ENCODE measurements at regions not wholly inside any gene's neighbourhood (a gene's known extent, or its start where the extent isn't known, plus 50 kb on each side); places are given as distances from the start of the nearest gene placed in this dataset.

DNA sequence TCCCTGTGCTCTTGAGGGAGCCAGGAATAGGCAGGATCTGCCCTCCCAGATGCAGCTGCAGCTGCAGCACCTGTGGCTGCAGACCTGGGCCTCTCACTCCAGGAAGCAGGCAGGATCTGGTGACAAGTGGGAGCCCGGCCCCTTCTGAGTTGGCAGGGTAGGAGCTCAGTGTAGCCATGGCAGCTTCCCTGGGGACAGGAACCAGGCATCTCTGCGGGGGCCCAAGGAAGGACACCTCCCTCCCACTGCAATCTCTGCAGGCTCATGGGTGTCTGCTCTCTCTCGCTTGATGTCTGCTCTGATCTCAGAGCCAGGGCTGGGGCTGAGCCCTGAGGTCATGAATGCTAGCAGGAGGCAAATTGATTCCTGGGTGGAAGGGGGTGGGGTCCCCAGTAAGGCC is 592.5 kb upstream of the CA10 start:
- TF ChIP-seq, protein P1, sequence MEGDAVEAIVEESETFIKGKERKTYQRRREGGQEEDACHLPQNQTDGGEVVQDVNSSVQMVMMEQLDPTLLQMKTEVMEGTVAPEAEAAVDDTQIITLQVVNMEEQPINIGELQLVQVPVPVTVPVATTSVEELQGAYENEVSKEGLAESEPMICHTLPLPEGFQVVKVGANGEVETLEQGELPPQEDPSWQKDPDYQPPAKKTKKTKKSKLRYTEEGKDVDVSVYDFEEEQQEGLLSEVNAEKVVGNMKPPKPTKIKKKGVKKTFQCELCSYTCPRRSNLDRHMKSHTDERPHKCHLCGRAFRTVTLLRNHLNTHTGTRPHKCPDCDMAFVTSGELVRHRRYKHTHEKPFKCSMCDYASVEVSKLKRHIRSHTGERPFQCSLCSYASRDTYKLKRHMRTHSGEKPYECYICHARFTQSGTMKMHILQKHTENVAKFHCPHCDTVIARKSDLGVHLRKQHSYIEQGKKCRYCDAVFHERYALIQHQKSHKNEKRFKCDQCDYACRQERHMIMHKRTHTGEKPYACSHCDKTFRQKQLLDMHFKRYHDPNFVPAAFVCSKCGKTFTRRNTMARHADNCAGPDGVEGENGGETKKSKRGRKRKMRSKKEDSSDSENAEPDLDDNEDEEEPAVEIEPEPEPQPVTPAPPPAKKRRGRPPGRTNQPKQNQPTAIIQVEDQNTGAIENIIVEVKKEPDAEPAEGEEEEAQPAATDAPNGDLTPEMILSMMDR (IDR thresholded peaks at IDR 0.05; ENCODE audit: unreplicated experiment) = no peak
- Mint-ChIP-seq H3K4me1 (no peaks in the 10 kb centered on the region), H3K4me3 (no peak overlapping the region), H3K27me3 (ENCODE audit: low read depth) (peaks cover 5% of the 10 kb centered on the region), H3K27ac (no peak overlapping the region), H3K36me3 (no peaks in the 10 kb centered on the region), H3K9me3 (no peaks in the 10 kb centered on the region)
- no peak for DNase-seq (ENCODE audit: low spot score in 2 of 2, unreplicated experiment in 2 of 2)

DNA sequence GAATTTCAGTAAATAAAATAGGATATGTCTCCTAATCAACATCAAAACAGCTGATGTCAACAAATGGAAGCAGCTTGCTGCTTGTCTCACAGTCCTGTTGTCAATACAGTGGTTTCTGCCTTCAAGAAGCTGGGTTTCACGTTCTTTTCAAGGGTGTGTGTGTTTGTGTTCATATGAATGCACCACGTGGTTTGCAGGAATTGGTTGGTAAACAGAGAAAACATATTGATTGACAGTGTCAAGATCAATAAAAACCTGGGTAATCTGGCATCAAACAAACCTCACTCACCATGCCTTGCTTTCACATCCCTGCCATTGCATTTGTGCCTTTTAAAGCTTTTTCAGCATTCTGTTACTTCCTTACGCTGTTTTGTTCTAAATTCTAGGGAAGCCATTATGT is 585.7 kb upstream of the CA10 start:
- Mint-ChIP-seq H3K4me3 (no peak overlapping the region), H3K27ac (no peak overlapping the region), H3K27me3 (ENCODE audit: low read depth) (peaks cover 5% of the 10 kb centered on the region), H3K4me1 (no peaks in the 10 kb centered on the region), H3K9me3 (no peaks in the 10 kb centered on the region), H3K36me3 (no peaks in the 10 kb centered on the region)
- TF ChIP-seq, protein P1 (IDR thresholded peaks at IDR 0.05; ENCODE audit: unreplicated experiment) = no peak
- no peak for DNase-seq (ENCODE audit: low spot score in 2 of 2, unreplicated experiment in 2 of 2)

DNA sequence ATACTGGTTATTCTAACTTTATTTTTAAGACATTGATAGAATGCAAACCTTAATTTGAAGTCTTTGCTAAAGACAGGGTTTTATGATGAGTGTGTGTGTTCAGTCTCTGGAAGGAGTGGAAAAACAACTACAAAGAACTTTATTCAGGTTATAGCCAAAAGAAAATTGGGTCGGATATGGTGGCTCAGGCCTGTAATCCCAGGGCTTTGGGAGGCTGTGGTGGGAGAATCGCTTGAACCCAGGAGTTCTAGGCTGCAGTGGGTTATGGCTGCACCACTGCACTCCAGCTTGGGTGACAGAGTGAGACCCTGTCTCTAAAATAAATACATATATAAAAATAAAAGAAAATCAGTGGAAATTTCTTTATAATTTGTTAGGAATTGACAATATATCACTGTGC is 581.5 kb upstream of the CA10 start:
- H3K4me3 Mint-ChIP-seq = no peak overlapping the region
- H3K27me3 Mint-ChIP-seq (ENCODE audit: low read depth) = no peaks in the 10 kb centered on the region
- no peak overlapping the region for H3K27ac Mint-ChIP-seq
- no peaks in the 10 kb centered on the region for H3K9me3 Mint-ChIP-seq
- no peak for DNase-seq (ENCODE audit: low spot score in 2 of 2, unreplicated experiment in 2 of 2)
- TF ChIP-seq, protein P1 (IDR thresholded peaks at IDR 0.05; ENCODE audit: unreplicated experiment) = no peak
- H3K36me3 Mint-ChIP-seq = no peaks in the 10 kb centered on the region
- H3K4me1 Mint-ChIP-seq = no peaks in the 10 kb centered on the region

DNA sequence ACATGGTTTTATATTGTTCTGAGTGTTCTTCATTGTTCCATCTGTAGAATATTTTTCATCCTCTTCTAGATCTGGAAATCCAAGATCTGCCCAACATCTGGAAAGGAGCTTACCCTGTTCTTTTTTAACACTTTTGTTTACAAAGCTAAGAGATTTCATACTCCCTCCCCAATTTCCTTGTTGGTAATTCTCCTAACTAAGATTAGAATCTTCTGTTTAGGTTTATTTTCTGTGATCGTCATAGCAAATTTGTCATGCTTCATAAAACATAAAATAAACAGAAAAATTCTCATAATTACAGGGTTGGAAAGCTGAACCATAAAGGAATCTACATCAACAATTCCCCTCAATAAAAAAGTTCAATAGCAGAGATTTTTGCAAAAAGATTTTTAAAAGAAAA is 580.3 kb upstream of the CA10 start:
- Mint-ChIP-seq H3K4me3 (no peak overlapping the region), H3K4me1 (no peaks in the 10 kb centered on the region), H3K9me3 (no peaks in the 10 kb centered on the region), H3K27ac (no peak overlapping the region), H3K27me3 (ENCODE audit: low read depth) (no peaks in the 10 kb centered on the region), H3K36me3 (no peaks in the 10 kb centered on the region)
- no peak for DNase-seq (ENCODE audit: low spot score in 2 of 2, unreplicated experiment in 2 of 2)
- TF ChIP-seq, protein P1 (IDR thresholded peaks at IDR 0.05; ENCODE audit: unreplicated experiment) = no peak

DNA sequence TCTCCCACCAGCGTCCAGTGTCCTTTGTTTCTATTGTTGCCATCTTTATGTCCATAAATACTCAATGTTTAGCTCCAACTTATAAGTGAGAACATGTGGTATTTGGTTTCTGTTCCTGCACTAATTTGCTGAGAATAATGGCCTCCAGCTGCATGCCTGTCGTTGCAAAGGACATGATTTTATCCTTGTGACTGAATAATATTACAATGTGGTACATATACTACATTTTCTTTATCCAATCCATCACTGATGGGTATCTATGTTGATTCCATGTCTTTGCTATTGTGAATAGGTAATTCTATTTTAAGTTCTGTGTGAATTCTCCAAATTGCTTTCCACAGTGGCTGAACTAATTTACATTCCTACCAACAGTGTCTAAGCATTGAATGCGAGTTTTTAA is 578.6 kb upstream of the CA10 start:
- no peak for DNase-seq (ENCODE audit: low spot score in 2 of 2, unreplicated experiment in 2 of 2)
- Mint-ChIP-seq H3K9me3 (no peaks in the 10 kb centered on the region), H3K27ac (no peak overlapping the region), H3K4me3 (no peak overlapping the region), H3K36me3 (no peaks in the 10 kb centered on the region), H3K4me1 (no peaks in the 10 kb centered on the region), H3K27me3 (ENCODE audit: low read depth) (no peaks in the 10 kb centered on the region)
- TF ChIP-seq, protein P1 (IDR thresholded peaks at IDR 0.05; ENCODE audit: unreplicated experiment) = no peak

DNA sequence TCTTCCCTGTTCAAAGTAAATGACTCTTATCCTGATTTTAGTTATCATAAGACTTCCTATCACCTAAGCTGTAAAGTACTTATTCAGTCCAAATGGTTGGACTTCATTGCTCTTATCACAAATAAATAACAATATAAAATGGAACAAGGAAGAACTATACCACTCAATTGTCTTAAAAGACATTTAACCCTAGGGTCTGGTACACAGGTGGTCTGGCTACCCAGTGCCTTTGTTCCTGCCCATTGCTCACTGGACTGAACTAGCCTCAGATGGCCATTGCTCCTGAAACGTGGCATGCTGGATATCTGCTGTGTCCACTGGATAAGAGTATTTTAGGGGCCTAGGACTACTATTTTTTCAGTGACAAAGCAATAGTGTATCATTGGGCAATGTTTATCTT is 574.3 kb upstream of the CA10 start:
- Mint-ChIP-seq H3K27me3 (ENCODE audit: low read depth) (peaks cover 3% of the 10 kb centered on the region), H3K27ac (no peak overlapping the region), H3K9me3 (no peaks in the 10 kb centered on the region), H3K4me3 (no peak overlapping the region), H3K36me3 (no peaks in the 10 kb centered on the region), H3K4me1 (no peaks in the 10 kb centered on the region)
- TF ChIP-seq, protein P1 (IDR thresholded peaks at IDR 0.05; ENCODE audit: unreplicated experiment) = no peak
- DNase-seq (ENCODE audit: low spot score in 2 of 2, unreplicated experiment in 2 of 2) = no peak

Measured in mesothelial cell of epicardium (in vitro differentiated cells).